K562 (cell line): ENCODE measurements at regions not wholly inside any gene's neighbourhood (a gene's known extent, or its start where the extent isn't known, plus 50 kb on each side); places are given as distances from the start of the nearest gene placed in this dataset.

Experiments used
- BHLHE40 ChIP-seq: IDR thresholded peaks from 2 replicates; pipeline ENCODE4 v1.6.1; 2011; ENCODE audit warnings: low read length, improper control_type of control experiment
- CTCF ChIP-seq, 3 experiments: IDR thresholded peaks in 2 of 3; conservative IDR thresholded peaks in 1 of 3; 2 replicates each; pipeline ENCODE4 v1.5.1; 2011 to 2012; ENCODE audit warnings: low read length in 3 of 3, mild to moderate bottlenecking in 3 of 3, control low read depth in 2 of 3, improper control_type of control experiment in 1 of 3, inconsistent platforms in 1 of 3, low read depth in 1 of 3, mixed read lengths in 1 of 3, moderate library complexity in 1 of 3; ENCODE audit not compliant: insufficient read depth in 2 of 3
- GMEB1 ChIP-seq: fragments of 250-450 bp; sonication (Bioruptor Pico); IDR thresholded peaks from 2 replicates; pipeline ENCODE4 v1.4.0; 2020; ENCODE audit warnings: mild to moderate bottlenecking
- JUNB ChIP-seq: fragments of 450-650 bp; formaldehyde crosslinking; conservative IDR thresholded peaks from 2 replicates; pipeline ENCODE4 v1.4.0; 2020; ENCODE audit warnings: mild to moderate bottlenecking
- POLR2A ChIP-seq: fragments of 450-650 bp; conservative IDR thresholded peaks from 2 replicates; pipeline ENCODE4 v1.6.1; 2016
- ZNF274 ChIP-seq: IDR thresholded peaks from 2 replicates; pipeline ENCODE4 v1.6.1; 2011; ENCODE audit warnings: low read depth, mild to moderate bottlenecking, low read length, moderate library complexity, borderline replicate concordance

- TF ChIP-seq JUNB (no peak), BHLHE40 (no peak), POLR2A (no peak), GMEB1 (CRISPR knock-in tag) (no peak), CTCF (IDR thresholded peaks at IDR 0.05 in 2 of 3, conservative IDR thresholded peaks at IDR 0.05 in 1 of 3; ENCODE audit: insufficient read depth in 2 of 3, low read depth in 1 of 3, low read length in 3 of 3) (no peak), ZNF274 (no peak)
Observed at GRCh38 chr12:14129611-14130195, 148.3 kb upstream of the GRIN2B start.
